H1 (cell line): ENCODE measurements at regions not wholly inside any gene's neighbourhood (a gene's known extent, or its start where the extent isn't known, plus 50 kb on each side); places are given as distances from the start of the nearest gene placed in this dataset.
A peak's percentile ranks its signal among the peaks of the same experiment; 100 is the strongest.

ENCODE experiments used
- CTCF ChIA-PET: fragments of 300-600 bp; sonication (Branson Sonifier 250); formaldehyde crosslinking; loops from one replicate; lab custom pipeline; 2021; ENCODE audit not compliant: partially characterized antibody; lab: Charles Lee
- POLR2A ChIA-PET: fragments of 300-600 bp; sonication (Branson Sonifier 250); formaldehyde crosslinking; loops from one replicate; lab custom pipeline; 2021; ENCODE audit warnings: inconsistent platforms; ENCODE audit not compliant: partially characterized antibody; lab: Charles Lee
- DNase-seq, 2 experiments: peaks; one replicate each; pipeline versions ENCODE4 v3.0.0 to v3.0.0-alpha.2; 2010 to 2022; ENCODE audit warnings: low spot score in 2 of 2, low read depth in 1 of 2, mixed read lengths in 1 of 2
- FAIRE-seq: peaks from 2 replicates; lab custom pipeline; 2011; peaks lifted over from hg19 to GRCh38; lab: Jason Lieb, UNC
- H2AFZ ChIP-seq: 2 replicates; pipeline ENCODE4 v1.8.1; 2012; ENCODE audit warnings: low read length, inconsistent platforms
- H2AK5ac ChIP-seq: 2 replicates; pipeline ENCODE4 v1.6.1; 2013; ENCODE audit warnings: low read depth, low read length
- H2BK120ac ChIP-seq: replicated peaks from 2 replicates; pipeline ENCODE3; 2013; ENCODE audit warnings: low read depth, low read length, inconsistent platforms
- H2BK12ac ChIP-seq: 2 replicates; pipeline ENCODE4 v1.6.1; 2013; ENCODE audit warnings: low read depth, low read length
- H2BK15ac ChIP-seq: 2 replicates; pipeline ENCODE4 v1.6.1; 2013; ENCODE audit warnings: low read length
- H2BK20ac ChIP-seq: 2 replicates; pipeline ENCODE4 v1.6.1; 2013; ENCODE audit warnings: low read length
- H2BK5ac ChIP-seq: 2 replicates; pipeline ENCODE4 v1.6.1; 2013; ENCODE audit warnings: low read depth, low read length
- H3K14ac ChIP-seq: 2 replicates; pipeline ENCODE4 v1.6.1; 2013; ENCODE audit warnings: inconsistent platforms; ENCODE audit not compliant: insufficient read length
- H3K18ac ChIP-seq: 2 replicates; pipeline ENCODE4 v1.6.1; 2013; ENCODE audit warnings: low read length; ENCODE audit errors: extremely low read depth
- H3K23ac ChIP-seq: 2 replicates; pipeline ENCODE4 v1.6.1; 2013; ENCODE audit warnings: inconsistent platforms; ENCODE audit not compliant: insufficient read length
- H3K23me2 ChIP-seq: 2 replicates; pipeline ENCODE4 v1.6.1; 2013; ENCODE audit warnings: low read depth, low read length
- H3K27ac ChIP-seq: 2 replicates; pipeline ENCODE4 v1.6.1; 2011; ENCODE audit warnings: low read depth, low read length, inconsistent platforms
- H3K27me3 ChIP-seq, 4 experiments: replicated peaks in 1 of 4; 1 replicate in 1 of 4; 2 replicates in 3 of 4; pipeline versions ENCODE4 v1.6.1 to v1.8.1; 2011 to 2013; ENCODE audit warnings: low read length in 3 of 4, mild to moderate bottlenecking in 3 of 4, inconsistent platforms in 2 of 4, mixed read lengths in 2 of 4, moderate library complexity in 1 of 4; ENCODE audit not compliant: control insufficient read depth in 3 of 4, insufficient read depth in 3 of 4; ENCODE audit errors: extremely low read depth in 1 of 4
- H3K36me3 ChIP-seq, 4 experiments: 2 replicates each; pipeline versions ENCODE4 v1.6.1 to v1.8.1; 2011 to 2013; ENCODE audit warnings: mild to moderate bottlenecking in 4 of 4, low read length in 3 of 4, moderate library complexity in 2 of 4, control low read depth in 1 of 4, inconsistent platforms in 1 of 4; ENCODE audit not compliant: insufficient read depth in 4 of 4, control insufficient read depth in 2 of 4
- H3K4ac ChIP-seq: replicated peaks from 2 replicates; pipeline ENCODE3; 2013; ENCODE audit warnings: low read length, low read depth, mixed read lengths, inconsistent platforms; ENCODE audit not compliant: insufficient read length
- H3K4me1 ChIP-seq, 4 experiments: replicated peaks in 1 of 4; 1 replicate in 1 of 4; 2 replicates in 3 of 4; pipeline versions ENCODE4 v1.6.1 to v1.8.1; 2011 to 2013; ENCODE audit warnings: low read length in 3 of 4, inconsistent platforms in 2 of 4, mixed read lengths in 1 of 4; ENCODE audit not compliant: insufficient read depth in 4 of 4, control insufficient read depth in 3 of 4
- H3K4me2 ChIP-seq, 2 experiments: 2 replicates each; pipeline versions ENCODE4 v1.6.1 to v1.8.1; 2011 to 2013; ENCODE audit warnings: low read depth in 2 of 2, low read length in 2 of 2, control low read depth in 1 of 2, inconsistent platforms in 1 of 2, mild to moderate bottlenecking in 1 of 2; ENCODE audit not compliant: insufficient read depth in 1 of 2
- H3K4me3 ChIP-seq, 4 experiments: fragments of 200-600, 300-600 bp in 1 of 4; sonication (generic), shearing (Covaris generic), sonication (Bioruptor Twin) in 1 of 4; 2 replicates each; pipeline versions ENCODE4 v1.5.1 to v1.8.1; 2011 to 2016; ENCODE audit warnings: low read length in 4 of 4, low read depth in 3 of 4, control low read depth in 2 of 4, inconsistent platforms in 2 of 4, mild to moderate bottlenecking in 2 of 4, mixed read lengths in 1 of 4, moderate library complexity in 1 of 4; ENCODE audit not compliant: insufficient read depth in 2 of 4; ENCODE audit errors: extremely low read depth in 1 of 4
- H3K56ac ChIP-seq: replicated peaks from 2 replicates; pipeline ENCODE3; 2013; ENCODE audit warnings: low read depth, mild to moderate bottlenecking, mixed read lengths, low read length, inconsistent platforms; ENCODE audit not compliant: insufficient read length
- H3K79me1 ChIP-seq: 2 replicates; pipeline ENCODE4 v1.6.1; 2013; ENCODE audit warnings: low read depth, low read length, control low read depth
- H3K79me2 ChIP-seq, 2 experiments: 2 replicates each; pipeline versions ENCODE4 v1.6.1 to v1.8.1; 2012 to 2013; ENCODE audit warnings: low read length in 2 of 2, mild to moderate bottlenecking in 2 of 2, inconsistent platforms in 1 of 2; ENCODE audit not compliant: insufficient read depth in 2 of 2, control insufficient read depth in 1 of 2
- H3K9ac ChIP-seq, 4 experiments: replicated peaks in 1 of 4; 1 replicate in 1 of 4; 2 replicates in 3 of 4; pipeline versions ENCODE4 v1.6.1 to v1.8.1; 2011 to 2013; ENCODE audit warnings: low read depth in 3 of 4, low read length in 3 of 4, control low read depth in 2 of 4, mild to moderate bottlenecking in 2 of 4, moderate library complexity in 2 of 4, inconsistent platforms in 1 of 4; ENCODE audit errors: extremely low read depth in 1 of 4
- H3K9me3 ChIP-seq, 2 experiments: 2 replicates each; pipeline versions ENCODE4 v1.6.1 to v1.8.1; 2012 to 2013; ENCODE audit warnings: mild to moderate bottlenecking in 2 of 2, moderate library complexity in 2 of 2, control low read depth in 1 of 2, inconsistent platforms in 1 of 2, low read depth in 1 of 2, low read length in 1 of 2, mixed read lengths in 1 of 2; ENCODE audit not compliant: insufficient read depth in 2 of 2
- H4K20me1 ChIP-seq, 2 experiments: replicated peaks in 1 of 2; 2 replicates each; pipeline versions ENCODE3 to v1.8.1; 2011 to 2013; ENCODE audit warnings: inconsistent platforms in 2 of 2, low read length in 2 of 2, mild to moderate bottlenecking in 1 of 2; ENCODE audit not compliant: insufficient read depth in 2 of 2, control insufficient read depth in 1 of 2
- H4K5ac ChIP-seq: 2 replicates; pipeline ENCODE4 v1.6.1; 2013; ENCODE audit warnings: low read length, low read depth, mixed read lengths, inconsistent platforms; ENCODE audit not compliant: insufficient read length
- H4K8ac ChIP-seq: 2 replicates; pipeline ENCODE4 v1.8.0; 2013; ENCODE audit warnings: mild to moderate bottlenecking, moderate library complexity, low read length, inconsistent platforms; ENCODE audit not compliant: insufficient read depth; ENCODE audit errors: extremely low read depth
- H4K91ac ChIP-seq: replicated peaks from 2 replicates; pipeline ENCODE3; 2013; ENCODE audit warnings: low read length, mixed read lengths, inconsistent platforms; ENCODE audit not compliant: insufficient read length
- CTCF ChIP-seq, 3 experiments: IDR thresholded peaks; 1 replicate in 2 of 3; 2 replicates in 1 of 3; pipeline versions ENCODE4 v1.5.1 to v1.6.1; 2011; ENCODE audit warnings: low read length in 3 of 3, mild to moderate bottlenecking in 3 of 3, inconsistent platforms in 2 of 3, low read depth in 1 of 3, moderate library complexity in 1 of 3; ENCODE audit not compliant: insufficient read depth in 1 of 3; ENCODE audit errors: control extremely low read depth in 1 of 3
- E2F6 ChIP-seq: IDR thresholded peaks from 2 replicates; pipeline ENCODE4 v1.6.1; 2012; ENCODE audit warnings: inconsistent platforms
- HDAC6 ChIP-seq: IDR thresholded peaks from one replicate; pipeline ENCODE4 v1.7.1; 2012; ENCODE audit warnings: low read depth, mild to moderate bottlenecking, inconsistent platforms, low read length, moderate library complexity
- MAX ChIP-seq: IDR thresholded peaks from 2 replicates; pipeline ENCODE4 v1.6.1; 2012; ENCODE audit warnings: inconsistent platforms
- RNF2 ChIP-seq: fragments of 200-900, 300-1000 bp; sonication (generic); IDR thresholded peaks from 2 replicates; pipeline ENCODE4 v1.7.1; 2016; ENCODE audit warnings: borderline replicate concordance, low read depth, mild to moderate bottlenecking, antibody characterized with exemption, low read length; ENCODE audit not compliant: poor library complexity, severe bottlenecking; ENCODE audit errors: missing control alignments
- WGBS, 2 experiments: shearing (Covaris generic) in 1 of 2; methylation state at CpG; one replicate each; pipeline versions ENCODE4 v1.1.6 to v1.1.7; 2013 to 2015; ENCODE audit warnings: low lambda C conversion rate in 2 of 2, mixed read lengths in 2 of 2, inconsistent platforms in 1 of 2, low coverage in 1 of 2, missing lambda C conversion rate in 1 of 2; ENCODE audit not compliant: insufficient replicate concordance in 2 of 2, insufficient coverage in 1 of 2, insufficient read length in 1 of 2; ENCODE audit errors: extremely low coverage in 1 of 2, missing lambda C conversion rate in 1 of 2; 5-methylcytosine and 5-hydroxymethylcytosine counted together

- no peak for FAIRE-seq
- POLR2A ChIA-PET = no interaction called here
These were observed 398.8 kb downstream of the GALR1 start for GRCh38 chr18:77648411-77648810.

More at GRCh38 chr18:77648411-77648810, 398.8 kb downstream of the GALR1 start:
- Histone ChIP-seq H3K23ac (no peak overlapping the region), H3K27me3 (peaks cover 0 to 1% (median 0%) of the 10 kb centered on the region in 4 experiments; a peak in 1 of 7 replicates), H2BK5ac (no peak overlapping the region), H2BK20ac (no peak overlapping the region), H3K36me3 (no peaks in the 10 kb centered on the region), H2BK15ac (no peak overlapping the region), H3K4me1 (peaks cover 0 to 2% (median 0%) of the 10 kb centered on the region in 4 experiments; a peak in 1 of 7 replicates), H4K91ac (no peak overlapping the region), H4K20me1 (no peaks in the 10 kb centered on the region), H3K4me2 (no peak overlapping the region), H2AFZ (no peak overlapping the region), H3K9me3 (peaks cover 0 to 2% of the 10 kb centered on the region in 2 experiments; a peak in 1 of 4 replicates), H3K4me3 (no peak overlapping the region), H3K18ac (no peak overlapping the region), H2BK120ac (no peak overlapping the region), H3K4ac (no peak overlapping the region), H3K56ac (no peak overlapping the region), H2AK5ac (no peak overlapping the region), H3K14ac (no peak overlapping the region), H3K23me2 (peaks cover 6% of the 10 kb centered on the region; the same call in 1 of the 2 replicates), H2BK12ac (no peak overlapping the region), H3K27ac (no peak overlapping the region), H4K5ac (no peak overlapping the region), H3K79me1 (no peaks in the 10 kb centered on the region), H3K79me2 (no peaks in the 10 kb centered on the region), H3K9ac (no peak overlapping the region), H4K8ac (no peak overlapping the region)
- CTCF ChIA-PET = interaction anchor here (0.6 to 1.7 kb wide), 8 partner anchors 12 to 486 kb away, joined by 3 to 5 read pairs (median 3); no protein-coding TSS in a partner anchor
- TF ChIP-seq CTCF (IDR thresholded peaks at IDR 0.05; ENCODE audit: control extremely low read depth in 1 of 3, insufficient read depth in 1 of 3, low read depth in 1 of 3, low read length in 3 of 3) (no peak), RNF2 (no peak), E2F6 (peak; percentile 56; the same call in 1 of the 2 replicates), MAX (peak; percentile 85), HDAC6 (no peak)
- 78% methylated on average over 7 of the region's 7 CpGs; no CpG with 5 or more reads in 1 of the 2 experiments for WGBS, 2 experiments
- no peak for DNase-seq
